ENCODE measurements at regions not wholly inside any gene's neighbourhood (a gene's known extent, or its start where the extent isn't known, plus 50 kb on each side); places are given as distances from the start of the nearest gene placed in this dataset.
A peak's percentile ranks its signal among the peaks of the same experiment; 100 is the strongest.
"Not testable (repeated sequence)": the region's sequence is repeated elsewhere in the genome, so short reads cannot be mapped to it uniquely, and the experiment has no call there.

DNA sequence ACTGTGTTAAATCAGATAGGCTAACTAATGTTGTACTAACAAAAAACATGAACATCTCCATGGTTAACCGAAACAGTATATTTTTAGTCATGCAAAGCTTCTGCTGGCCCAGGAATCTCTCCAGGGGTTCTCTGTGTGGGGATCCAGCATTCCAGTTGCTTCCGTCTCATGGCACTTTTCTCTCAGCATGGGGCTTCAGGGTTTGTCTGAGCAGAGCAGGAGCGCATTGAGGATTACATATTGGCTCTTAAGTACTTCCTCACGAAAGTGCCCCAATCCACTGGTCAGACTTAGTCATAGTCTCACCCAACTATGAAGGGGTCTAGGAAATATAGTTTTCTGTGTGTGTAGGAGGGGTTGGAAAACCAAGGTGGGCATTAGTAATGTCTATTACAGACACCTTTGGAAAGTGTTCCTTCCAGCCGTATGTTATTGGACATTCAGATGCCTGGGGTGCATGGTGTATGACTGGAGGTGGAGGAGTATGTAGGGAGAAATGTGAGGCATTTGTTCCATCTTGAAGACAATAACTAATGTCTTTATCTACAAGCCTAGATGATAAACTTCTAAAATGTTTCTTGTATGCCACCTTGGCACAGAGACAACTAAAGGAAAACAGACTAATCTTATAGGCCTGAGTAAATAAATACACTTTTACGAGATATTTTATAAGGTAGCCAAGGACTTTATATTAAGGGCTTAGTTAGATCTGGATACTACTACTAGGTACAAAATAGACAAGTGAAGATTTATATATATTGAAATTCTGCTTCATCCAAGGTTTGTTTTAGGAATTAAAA, 123.8 kb upstream of the ZEB2 start:
- Histone ChIP-seq H3K4me3 (ENCODE audit: insufficient read depth in 1 of 2, low read depth in 1 of 2, low read length in 2 of 2) (no peak overlapping the region), H3K9me3 (ENCODE audit: control insufficient read depth, low read length) (no peaks in the 10 kb centered on the region), H3K18ac (ENCODE audit: low read depth in 1 of 2, low read length in 2 of 2) (no peak overlapping the region), H3K23ac (ENCODE audit: low read length in 2 of 2) (no peak overlapping the region), H2BK15ac (ENCODE audit: low read depth, poor library complexity, severe bottlenecking) (peak overlapping the region; percentile 70), H4K8ac (ENCODE audit: low read length) (no peak overlapping the region), H2BK120ac (ENCODE audit: low read depth, low read length) (no peak overlapping the region), H3K4me2 (ENCODE audit: low read length, poor library complexity, severe bottlenecking) (no peak overlapping the region), H2AFZ (ENCODE audit: low read depth, low read length) (no peak overlapping the region), H3K14ac (ENCODE audit: low read length in 2 of 2) (no peak overlapping the region), H3K27ac (ENCODE audit: low read length, poor library complexity, severe bottlenecking) (no peak overlapping the region), H4K91ac (ENCODE audit: low read length) (no peak overlapping the region), H3K27me3 (ENCODE audit: control insufficient read depth in 1 of 2, insufficient read depth in 1 of 2, low read length in 2 of 2) (no peaks in the 10 kb centered on the region), H3K36me3 (ENCODE audit: control insufficient read depth in 1 of 2, insufficient read depth in 2 of 2, low read depth in 1 of 2, low read length in 2 of 2) (no peaks in the 10 kb centered on the region), H2BK5ac (ENCODE audit: low read depth, low read length, poor library complexity, severe bottlenecking) (no peak overlapping the region), H3K4me1 (ENCODE audit: control insufficient read depth, insufficient read depth, low read depth, low read length) (no peaks in the 10 kb centered on the region), H2AK5ac (ENCODE audit: low read length, severe bottlenecking) (no peak overlapping the region), H2BK12ac (ENCODE audit: low read length in 2 of 2) (no peak overlapping the region), H3K79me1 (replicated peaks; ENCODE audit: low read length, poor library complexity, severe bottlenecking) (no peaks in the 10 kb centered on the region), H3K4ac (ENCODE audit: low read depth in 1 of 2, low read length in 2 of 2) (no peak overlapping the region), H3K9ac (ENCODE audit: low read length) (no peak overlapping the region)
- 90% methylated on average over 4 of the region's 6 CpGs for WGBS
- no peak for DNase-seq

GRCh38 chr2:144642856-144643255, 122.9 kb upstream of the ZEB2 start:
- Histone ChIP-seq H4K8ac (ENCODE audit: low read length) (no peak overlapping the region), H3K36me3 (ENCODE audit: control insufficient read depth in 1 of 2, insufficient read depth in 2 of 2, low read depth in 1 of 2, low read length in 2 of 2) (no peaks in the 10 kb centered on the region), H3K27ac (ENCODE audit: low read length, poor library complexity, severe bottlenecking) (no peak overlapping the region), H3K9ac (ENCODE audit: low read length) (peak overlapping the region; percentile 24), H4K91ac (ENCODE audit: low read length) (no peak overlapping the region), H2BK5ac (ENCODE audit: low read depth, low read length, poor library complexity, severe bottlenecking) (no peak overlapping the region), H3K27me3 (ENCODE audit: control insufficient read depth in 1 of 2, insufficient read depth in 1 of 2, low read length in 2 of 2) (no peaks in the 10 kb centered on the region), H2BK12ac (ENCODE audit: low read length in 2 of 2) (no peak overlapping the region), H3K4me3 (ENCODE audit: insufficient read depth in 1 of 2, low read depth in 1 of 2, low read length in 2 of 2) (no peak overlapping the region), H3K14ac (ENCODE audit: low read length in 2 of 2) (no peak overlapping the region), H3K4me1 (ENCODE audit: control insufficient read depth, insufficient read depth, low read depth, low read length) (no peaks in the 10 kb centered on the region), H2BK15ac (ENCODE audit: low read depth, poor library complexity, severe bottlenecking) (no peak overlapping the region), H2AK5ac (ENCODE audit: low read length, severe bottlenecking) (no peak overlapping the region), H3K23ac (ENCODE audit: low read length in 2 of 2) (no peak overlapping the region), H2AFZ (ENCODE audit: low read depth, low read length) (no peak overlapping the region), H3K4me2 (ENCODE audit: low read length, poor library complexity, severe bottlenecking) (no peak overlapping the region), H3K9me3 (ENCODE audit: control insufficient read depth, low read length) (no peaks in the 10 kb centered on the region), H3K4ac (ENCODE audit: low read depth in 1 of 2, low read length in 2 of 2) (no peak overlapping the region), H2BK120ac (ENCODE audit: low read depth, low read length) (no peak overlapping the region), H3K79me1 (replicated peaks; ENCODE audit: low read length, poor library complexity, severe bottlenecking) (no peaks in the 10 kb centered on the region), H3K18ac (ENCODE audit: low read depth in 1 of 2, low read length in 2 of 2) (no peak overlapping the region)
- WGBS, result 98% methylated on average over 2 of the region's 2 CpGs
- DNase-seq, result no peak

- Histone ChIP-seq H4K8ac (ENCODE audit: low read length) (peak overlapping the region; percentile 72), H3K18ac (ENCODE audit: low read depth in 1 of 2, low read length in 2 of 2) (peak overlapping the region in 1 of 2 experiments; percentile 38), H2BK5ac (ENCODE audit: low read depth, low read length, poor library complexity, severe bottlenecking) (no peak overlapping the region), H3K4me1 (ENCODE audit: control insufficient read depth, insufficient read depth, low read depth, low read length) (no peaks in the 10 kb centered on the region), H3K27ac (ENCODE audit: low read length, poor library complexity, severe bottlenecking) (no peak overlapping the region), H3K4me2 (ENCODE audit: low read length, poor library complexity, severe bottlenecking) (no peak overlapping the region), H4K91ac (ENCODE audit: low read length) (peak overlapping the region; percentile 7), H3K9ac (ENCODE audit: low read length) (no peak overlapping the region), H2AK5ac (ENCODE audit: low read length, severe bottlenecking) (no peak overlapping the region), H3K4ac (ENCODE audit: low read depth in 1 of 2, low read length in 2 of 2) (peak overlapping the region in 1 of 2 experiments; percentile 33), H2BK12ac (ENCODE audit: low read length in 2 of 2) (peak overlapping the region in 1 of 2 experiments; percentile 31), H3K79me1 (replicated peaks; ENCODE audit: low read length, poor library complexity, severe bottlenecking) (no peaks in the 10 kb centered on the region), H2BK120ac (ENCODE audit: low read depth, low read length) (no peak overlapping the region), H3K9me3 (ENCODE audit: control insufficient read depth, low read length) (no peaks in the 10 kb centered on the region), H3K4me3 (ENCODE audit: insufficient read depth in 1 of 2, low read depth in 1 of 2, low read length in 2 of 2) (no peak overlapping the region), H3K23ac (ENCODE audit: low read length in 2 of 2) (no peak overlapping the region), H3K14ac (ENCODE audit: low read length in 2 of 2) (no peak overlapping the region), H2AFZ (ENCODE audit: low read depth, low read length) (no peak overlapping the region), H3K27me3 (ENCODE audit: control insufficient read depth in 1 of 2, insufficient read depth in 1 of 2, low read length in 2 of 2) (no peaks in the 10 kb centered on the region), H3K36me3 (ENCODE audit: control insufficient read depth in 1 of 2, insufficient read depth in 2 of 2, low read depth in 1 of 2, low read length in 2 of 2) (no peaks in the 10 kb centered on the region), H2BK15ac (ENCODE audit: low read depth, poor library complexity, severe bottlenecking) (no peak overlapping the region)
- 35% methylated on average over 2 of the region's 2 CpGs for WGBS
- no peak for DNase-seq
These were observed 122.2 kb upstream of the ZEB2 start for GRCh38 chr2:144642131-144642530.

DNA sequence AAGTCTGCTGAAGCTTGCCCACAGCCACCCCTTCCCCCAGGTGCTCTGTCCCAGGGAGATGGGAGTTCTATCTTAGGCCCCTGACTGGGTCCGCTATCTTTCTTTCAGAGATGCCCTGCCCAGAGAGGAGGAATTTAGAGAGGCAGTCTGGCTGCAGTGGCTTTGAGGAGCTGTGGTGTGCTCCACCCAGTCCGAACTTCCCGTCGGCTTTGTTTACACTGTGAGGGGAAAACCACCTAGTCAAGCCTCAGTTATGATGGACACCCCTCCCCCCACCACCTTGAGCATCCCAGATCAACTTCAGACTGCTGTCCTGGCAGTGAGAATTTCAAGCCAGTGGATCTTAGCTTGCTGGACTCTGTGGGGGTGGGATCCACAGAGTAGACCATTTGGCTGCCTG, 118.3 kb upstream of the ZEB2 start:
- not testable (repeated sequence) for H3K27ac ChIP-seq (ENCODE audit: low read length, poor library complexity, severe bottlenecking); H2BK5ac ChIP-seq (ENCODE audit: low read depth, low read length, poor library complexity, severe bottlenecking); H3K4ac ChIP-seq (ENCODE audit: low read depth in 1 of 2, low read length in 2 of 2); H3K79me1 ChIP-seq (replicated peaks; ENCODE audit: low read length, poor library complexity, severe bottlenecking); H2AFZ ChIP-seq (ENCODE audit: low read depth, low read length); H3K4me3 ChIP-seq (ENCODE audit: insufficient read depth in 1 of 2, low read depth in 1 of 2, low read length in 2 of 2); H4K91ac ChIP-seq (ENCODE audit: low read length); H3K4me1 ChIP-seq (ENCODE audit: control insufficient read depth, insufficient read depth, low read depth, low read length); H2BK15ac ChIP-seq (ENCODE audit: low read depth, poor library complexity, severe bottlenecking); H2BK120ac ChIP-seq (ENCODE audit: low read depth, low read length); H2AK5ac ChIP-seq (ENCODE audit: low read length, severe bottlenecking); H3K36me3 ChIP-seq (ENCODE audit: control insufficient read depth in 1 of 2, insufficient read depth in 2 of 2, low read depth in 1 of 2, low read length in 2 of 2); H3K4me2 ChIP-seq (ENCODE audit: low read length, poor library complexity, severe bottlenecking); H4K8ac ChIP-seq (ENCODE audit: low read length); H3K18ac ChIP-seq (ENCODE audit: low read depth in 1 of 2, low read length in 2 of 2); H3K23ac ChIP-seq (ENCODE audit: low read length in 2 of 2); H2BK12ac ChIP-seq (ENCODE audit: low read length in 2 of 2); H3K14ac ChIP-seq (ENCODE audit: low read length in 2 of 2); H3K27me3 ChIP-seq (ENCODE audit: control insufficient read depth in 1 of 2, insufficient read depth in 1 of 2, low read length in 2 of 2); DNase-seq; H3K9ac ChIP-seq (ENCODE audit: low read length); H3K9me3 ChIP-seq (ENCODE audit: control insufficient read depth, low read length)
- 91% methylated on average over 4 of the region's 4 CpGs for WGBS
